B cell (primary cell): ENCODE measurements at regions not wholly inside any gene's neighbourhood (a gene's known extent, or its start where the extent isn't known, plus 50 kb on each side); places are given as distances from the start of the nearest gene placed in this dataset.

Experiments
- ATAC-seq: fragments of 200-7000 bp; cut with Tn5 transposase; one replicate; pipeline ENCODE4 v1.10.0; 2021; ENCODE audit warnings: low read depth, mild to moderate bottlenecking, moderate number of reproducible peaks, moderate library complexity
- CTCF ChIA-PET: fragments of 350-600 bp; sonication (Branson Sonifier 250); formaldehyde crosslinking; loops from one replicate; lab custom pipeline; 2021; ENCODE audit warnings: antibody characterized with exemption, inconsistent platforms; lab: Charles Lee
- POLR2A ChIA-PET: fragments of 350-600 bp; sonication (Branson Sonifier 250); formaldehyde crosslinking; loops from one replicate; lab custom pipeline; 2021; ENCODE audit warnings: antibody characterized with exemption; lab: Charles Lee
- DNase-seq: peaks from one replicate; pipeline ENCODE4 v3.0.0; 2013
- H2AFZ ChIP-seq: 2 replicates; pipeline ENCODE4 v1.6.1; 2012; ENCODE audit warnings: mild to moderate bottlenecking, low read depth, low read length; ENCODE audit not compliant: insufficient read depth, poor library complexity, severe bottlenecking
- H3K27ac ChIP-seq, 2 donors: 1 replicate in 1 of 2; 2 replicates in 1 of 2; pipeline ENCODE4 v1.5.1; 2012 to 2013; ENCODE audit warnings: low read length in 2 of 2, mild to moderate bottlenecking in 2 of 2, moderate library complexity in 1 of 2
- H3K27me3 ChIP-seq, 4 experiments: fragments of 200-600 bp in 1 of 4; sonication (generic) in 1 of 4; replicated peaks in 1 of 4; 1 replicate in 2 of 4; 2 replicates in 2 of 4; pipeline versions ENCODE4 v1.6.1 to v1.7.0; 2013 to 2016; ENCODE audit warnings: low read length in 3 of 4, mild to moderate bottlenecking in 2 of 4, mixed read lengths in 1 of 4, moderate library complexity in 1 of 4; ENCODE audit not compliant: insufficient read depth in 4 of 4, control insufficient read depth in 3 of 4; ENCODE audit errors: control extremely low read depth in 1 of 4
- H3K36me3 ChIP-seq, 2 experiments: replicated peaks in 1 of 2; 1 replicate in 1 of 2; 2 replicates in 1 of 2; pipeline versions ENCODE4 v1.6.1 to v1.7.1; 2013; ENCODE audit warnings: low read length in 1 of 2; ENCODE audit not compliant: insufficient read depth in 2 of 2, control insufficient read depth in 1 of 2; ENCODE audit errors: control extremely low read depth in 1 of 2, extremely low read depth in 1 of 2
- H3K4me1 ChIP-seq, 2 donors: fragments of 200-600 bp in 1 of 2; sonication (generic) in 1 of 2; 1 replicate in 1 of 2; 2 replicates in 1 of 2; pipeline versions ENCODE4 v1.5.1 to v1.6.1; 2013 to 2017; ENCODE audit warnings: low read length in 2 of 2; ENCODE audit not compliant: control insufficient read depth in 2 of 2, insufficient read depth in 2 of 2
- H3K4me2 ChIP-seq: replicated peaks from 2 replicates; pipeline ENCODE3; 2012; ENCODE audit warnings: mild to moderate bottlenecking, low read depth, low read length; ENCODE audit not compliant: poor library complexity, severe bottlenecking
- H3K4me3 ChIP-seq, 5 experiments: fragments of 200-600 bp in 1 of 5; sonication (generic) in 1 of 5; 1 replicate in 3 of 5; 2 replicates in 2 of 5; pipeline versions ENCODE4 v1.5.1 to v1.7.0; 2011 to 2016; ENCODE audit warnings: low read length in 4 of 5, mild to moderate bottlenecking in 4 of 5, low read depth in 2 of 5, control low read depth in 1 of 5, moderate library complexity in 1 of 5; ENCODE audit not compliant: insufficient read depth in 1 of 5; ENCODE audit errors: control extremely low read depth in 1 of 5, extremely low read depth in 1 of 5
- H3K79me2 ChIP-seq: fragments of 200-600 bp; sonication (generic); one replicate; pipeline ENCODE4 v1.6.0; 2016; ENCODE audit warnings: low read length; ENCODE audit not compliant: control insufficient read depth, insufficient read depth
- H3K9ac ChIP-seq: fragments of 200-600 bp; sonication (generic); 2 replicates; pipeline ENCODE4 v1.6.1; 2017; ENCODE audit warnings: mild to moderate bottlenecking, low read length, moderate library complexity
- H3K9me3 ChIP-seq, 3 donors: one replicate each; pipeline versions ENCODE4 v1.6.1 to v1.7.1; 2013; ENCODE audit warnings: low read length in 2 of 3; ENCODE audit not compliant: control insufficient read depth in 2 of 3, insufficient read depth in 1 of 3; ENCODE audit errors: control extremely low read depth in 1 of 3
- H4K20me1 ChIP-seq: 2 replicates; pipeline ENCODE4 v1.6.0; 2012; ENCODE audit warnings: mild to moderate bottlenecking, low read length; ENCODE audit not compliant: insufficient read depth, control insufficient read depth, poor library complexity, severe bottlenecking
- H3K27ac Mint-ChIP-seq: one replicate; pipeline ENCODE4 v1.8.0; 2021; ENCODE audit warnings: mixed read lengths
- H3K27me3 Mint-ChIP-seq: one replicate; pipeline ENCODE4 v1.8.0; 2021; ENCODE audit warnings: mixed read lengths
- H3K4me1 Mint-ChIP-seq: one replicate; pipeline ENCODE4 v1.8.0; 2021; ENCODE audit warnings: mixed read lengths
- H3K4me3 Mint-ChIP-seq: one replicate; pipeline ENCODE4 v1.8.0; 2021; ENCODE audit warnings: mixed read lengths
- H3K9me3 Mint-ChIP-seq: one replicate; pipeline ENCODE4 v1.8.0; 2022; ENCODE audit warnings: mixed read lengths; ENCODE audit not compliant: insufficient read depth
- EZH2 ChIP-seq: IDR thresholded peaks from 2 replicates; pipeline ENCODE4 v1.6.1; 2012; ENCODE audit warnings: borderline replicate concordance, low read depth, mild to moderate bottlenecking, moderate library complexity, low read length; ENCODE audit not compliant: insufficient read depth, poor library complexity, severe bottlenecking
- WGBS: methylation state at CpG from one replicate; pipeline ENCODE4 v1.1.5; 2013; ENCODE audit warnings: missing lambda C conversion rate; ENCODE audit not compliant: insufficient coverage; 5-methylcytosine and 5-hydroxymethylcytosine counted together
- intact Hi-C: fragments of 100-400 bp; cut with micrococcal nuclease; formaldehyde crosslinking; loops from one replicate; pipeline ENCODE4 v1.10.0; 2022
- TF ChIP-seq, protein P1 (sequence below): fragments of 200-600 bp; IDR thresholded peaks from one replicate; pipeline ENCODE4 v1.8.0; 2022; ENCODE audit warnings: antibody characterized with exemption, mild to moderate bottlenecking

DNA sequence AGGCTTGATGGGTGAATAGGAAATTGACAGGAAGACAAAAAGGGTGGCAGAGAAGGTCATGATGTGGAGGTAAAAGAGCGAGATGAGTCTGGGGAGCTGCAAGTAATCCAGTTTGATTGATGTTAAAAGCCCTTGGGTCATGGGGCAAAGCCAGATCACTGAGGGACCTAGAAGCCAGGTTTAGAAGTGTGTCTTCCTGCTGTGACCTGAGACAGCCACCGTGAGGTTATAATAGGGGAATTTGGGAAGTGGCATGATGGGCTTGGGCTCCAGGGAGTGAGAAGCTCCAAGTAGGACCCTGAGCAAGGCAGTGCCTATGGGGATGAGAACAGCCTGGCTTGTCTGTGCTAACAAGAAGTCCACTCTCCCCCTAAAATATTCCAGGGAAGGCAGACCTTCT lies 298.5 kb downstream of the RPLP1 start:
- CTCF ChIA-PET: interaction anchor here (1.2 to 4.1 kb wide), 2 partner anchors 8 to 315 kb away, joined by 3 to 16 read pairs; no protein-coding TSS in a partner anchor
- Mint-ChIP-seq H3K4me3 (no peak overlapping the region), H3K27me3 (peaks cover 2% of the 10 kb centered on the region), H3K27ac (peak overlapping the region; percentile 35), H3K4me1 (peaks cover 46% of the 10 kb centered on the region), H3K9me3 (peaks cover 3% of the 10 kb centered on the region)
- no peak overlapping the region for H2AFZ ChIP-seq
- no peaks in the 10 kb centered on the region for H3K36me3 ChIP-seq
- 100% methylated on average over 2 of the region's 2 CpGs for WGBS
- no peak overlapping the region for H3K4me3 ChIP-seq
- DNase-seq (no peak), ATAC-seq (no peak)
- H3K79me2 ChIP-seq: no peaks in the 10 kb centered on the region
- no peak overlapping the region for H3K4me2 ChIP-seq
- POLR2A ChIA-PET: interaction anchor here (0.7 kb wide), 1 partner anchor 27 kb away, joined by 5 read pairs; no protein-coding TSS in a partner anchor
- peaks cover 0 to 14% (median 7%) of the 10 kb centered on the region in 3 donors for H3K9me3 ChIP-seq
- peaks cover 0 to 2% (median 0%) of the 10 kb centered on the region in 4 experiments for H3K27me3 ChIP-seq
- intact Hi-C loops: loop anchor here (10.0 kb wide), 1 partner anchor 264 kb away; no protein-coding TSS in a partner anchor
- peaks cover 25 to 26% of the 10 kb centered on the region in 2 donors for H3K4me1 ChIP-seq
- no peak for TF ChIP-seq EZH2
- TF ChIP-seq, protein P1, sequence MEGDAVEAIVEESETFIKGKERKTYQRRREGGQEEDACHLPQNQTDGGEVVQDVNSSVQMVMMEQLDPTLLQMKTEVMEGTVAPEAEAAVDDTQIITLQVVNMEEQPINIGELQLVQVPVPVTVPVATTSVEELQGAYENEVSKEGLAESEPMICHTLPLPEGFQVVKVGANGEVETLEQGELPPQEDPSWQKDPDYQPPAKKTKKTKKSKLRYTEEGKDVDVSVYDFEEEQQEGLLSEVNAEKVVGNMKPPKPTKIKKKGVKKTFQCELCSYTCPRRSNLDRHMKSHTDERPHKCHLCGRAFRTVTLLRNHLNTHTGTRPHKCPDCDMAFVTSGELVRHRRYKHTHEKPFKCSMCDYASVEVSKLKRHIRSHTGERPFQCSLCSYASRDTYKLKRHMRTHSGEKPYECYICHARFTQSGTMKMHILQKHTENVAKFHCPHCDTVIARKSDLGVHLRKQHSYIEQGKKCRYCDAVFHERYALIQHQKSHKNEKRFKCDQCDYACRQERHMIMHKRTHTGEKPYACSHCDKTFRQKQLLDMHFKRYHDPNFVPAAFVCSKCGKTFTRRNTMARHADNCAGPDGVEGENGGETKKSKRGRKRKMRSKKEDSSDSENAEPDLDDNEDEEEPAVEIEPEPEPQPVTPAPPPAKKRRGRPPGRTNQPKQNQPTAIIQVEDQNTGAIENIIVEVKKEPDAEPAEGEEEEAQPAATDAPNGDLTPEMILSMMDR: no peak
- H3K9ac ChIP-seq: no peak overlapping the region
- H4K20me1 ChIP-seq: no peaks in the 10 kb centered on the region
- H3K27ac ChIP-seq: no peak overlapping the region

DNA sequence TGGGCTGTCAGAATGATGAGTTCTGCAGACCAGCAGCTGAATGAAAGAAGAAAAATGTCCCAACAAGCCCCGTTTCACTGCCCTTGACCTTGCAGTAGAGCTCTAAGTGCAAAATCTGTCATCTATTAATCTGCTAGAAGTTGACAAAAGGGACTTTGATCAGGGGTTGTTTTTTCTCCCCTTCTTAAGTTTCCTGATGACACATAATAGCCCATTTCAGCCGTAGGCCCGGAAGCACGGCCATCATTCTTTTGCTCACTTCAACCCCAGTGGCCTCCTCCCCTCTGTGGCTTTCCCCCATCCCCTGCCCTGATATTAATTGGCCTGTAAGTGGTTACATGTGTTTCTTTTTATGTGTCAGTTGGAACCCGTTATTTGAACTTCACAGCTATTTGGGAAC lies 298.9 kb downstream of the RPLP1 start:
- peaks cover 3% of the 10 kb centered on the region for H3K9me3 Mint-ChIP-seq
- CTCF ChIA-PET: interaction anchor here (0.6 to 4.1 kb wide), 4 partner anchors 8 to 229 kb away, joined by 3 to 16 read pairs (median 4); no protein-coding TSS in a partner anchor
- no peak overlapping the region for H3K9ac ChIP-seq
- peak overlapping the region; percentile 39 for H3K27ac Mint-ChIP-seq
- H3K79me2 ChIP-seq: no peaks in the 10 kb centered on the region
- TF ChIP-seq, protein P1: no peak
- no peak for TF ChIP-seq EZH2
- H3K9me3 ChIP-seq: peaks cover 0 to 14% (median 7%) of the 10 kb centered on the region in 3 donors
- no peaks in the 10 kb centered on the region for H3K27me3 Mint-ChIP-seq
- H3K27ac ChIP-seq: no peak overlapping the region
- H3K36me3 ChIP-seq: no peaks in the 10 kb centered on the region
- ATAC-seq (no peak), DNase-seq (no peak)
- H3K4me1 Mint-ChIP-seq: peaks cover 50% of the 10 kb centered on the region
- no peaks in the 10 kb centered on the region for H4K20me1 ChIP-seq
- POLR2A ChIA-PET: interaction anchor here (0.7 kb wide), 1 partner anchor 28 kb away, joined by 5 read pairs; no protein-coding TSS in a partner anchor
- no peaks in the 10 kb centered on the region for H3K27me3 ChIP-seq
- intact Hi-C loops: loop anchor here (10.0 kb wide), 1 partner anchor 263 kb away; no protein-coding TSS in a partner anchor
- H3K4me3 Mint-ChIP-seq: no peak overlapping the region
- 80% methylated on average over 1 of the region's 5 CpGs for WGBS
- no peak overlapping the region for H3K4me3 ChIP-seq
- H3K4me1 ChIP-seq: peaks cover 29 to 30% of the 10 kb centered on the region in 2 donors
- no peak overlapping the region for H2AFZ ChIP-seq
- H3K4me2 ChIP-seq: no peak overlapping the region
